Fibroblast of villous mesenchyme (primary cell): ENCODE measurements at regions not wholly inside any gene's neighbourhood (a gene's known extent, or its start where the extent isn't known, plus 50 kb on each side); places are given as distances from the start of the nearest gene placed in this dataset.
A peak's percentile ranks its signal among the peaks of the same experiment; 100 is the strongest.

Source experiments
- DNase-seq: peaks from one replicate; pipeline ENCODE4 v3.0.0-alpha.2; 2010; ENCODE audit warnings: low read depth
- H3K4me3 ChIP-seq: 2 replicates; pipeline ENCODE4 v1.5.1; 2011; ENCODE audit warnings: low read depth, mild to moderate bottlenecking, low read length
- TF ChIP-seq, protein P1 (sequence below): IDR thresholded peaks from 2 replicates; pipeline ENCODE4 v1.5.1; 2012; ENCODE audit warnings: low read depth, mild to moderate bottlenecking, low read length; ENCODE audit not compliant: insufficient read depth

DNA sequence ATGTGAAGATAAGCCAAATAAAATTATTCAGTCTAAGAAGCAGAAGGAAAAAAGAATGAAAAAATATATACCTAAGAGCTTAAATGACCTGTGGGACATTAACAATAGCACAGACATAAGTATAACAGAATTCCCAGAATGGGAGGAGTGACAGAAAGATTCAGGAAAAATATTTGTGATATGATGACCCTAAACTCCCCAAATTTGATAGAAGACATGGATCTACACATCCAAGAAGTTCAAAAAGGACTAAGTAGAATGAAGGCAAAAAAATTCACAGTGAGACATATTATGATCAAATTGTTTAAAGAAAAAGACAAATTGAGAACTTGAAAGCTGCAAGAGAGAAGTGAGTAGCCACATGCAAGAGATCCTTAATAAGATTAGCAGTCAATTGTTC lies 211.4 kb upstream of the OR4E1 start:
- no peak overlapping the region for H3K4me3 ChIP-seq
- no peak for DNase-seq
- TF ChIP-seq, protein P1, sequence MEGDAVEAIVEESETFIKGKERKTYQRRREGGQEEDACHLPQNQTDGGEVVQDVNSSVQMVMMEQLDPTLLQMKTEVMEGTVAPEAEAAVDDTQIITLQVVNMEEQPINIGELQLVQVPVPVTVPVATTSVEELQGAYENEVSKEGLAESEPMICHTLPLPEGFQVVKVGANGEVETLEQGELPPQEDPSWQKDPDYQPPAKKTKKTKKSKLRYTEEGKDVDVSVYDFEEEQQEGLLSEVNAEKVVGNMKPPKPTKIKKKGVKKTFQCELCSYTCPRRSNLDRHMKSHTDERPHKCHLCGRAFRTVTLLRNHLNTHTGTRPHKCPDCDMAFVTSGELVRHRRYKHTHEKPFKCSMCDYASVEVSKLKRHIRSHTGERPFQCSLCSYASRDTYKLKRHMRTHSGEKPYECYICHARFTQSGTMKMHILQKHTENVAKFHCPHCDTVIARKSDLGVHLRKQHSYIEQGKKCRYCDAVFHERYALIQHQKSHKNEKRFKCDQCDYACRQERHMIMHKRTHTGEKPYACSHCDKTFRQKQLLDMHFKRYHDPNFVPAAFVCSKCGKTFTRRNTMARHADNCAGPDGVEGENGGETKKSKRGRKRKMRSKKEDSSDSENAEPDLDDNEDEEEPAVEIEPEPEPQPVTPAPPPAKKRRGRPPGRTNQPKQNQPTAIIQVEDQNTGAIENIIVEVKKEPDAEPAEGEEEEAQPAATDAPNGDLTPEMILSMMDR: no peak

DNA sequence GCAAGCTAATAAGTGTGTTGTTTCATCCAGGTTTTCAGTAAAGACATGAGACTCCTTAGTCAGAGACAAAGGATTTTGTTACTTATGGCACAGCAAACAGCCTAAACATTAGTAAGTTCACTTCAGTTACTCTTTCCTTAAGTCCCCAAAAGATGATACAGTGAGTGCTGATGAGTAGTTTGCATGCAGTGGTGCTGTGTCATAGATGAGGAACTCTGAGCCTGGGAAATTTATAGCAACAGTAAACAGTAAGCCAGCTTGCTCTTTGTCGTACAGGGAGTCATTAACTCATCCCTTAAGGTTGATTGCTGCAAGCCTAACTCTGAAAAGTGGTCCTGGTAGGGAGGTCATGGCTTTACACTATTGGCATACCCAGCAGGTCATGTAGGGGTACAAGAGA lies 208.6 kb upstream of the OR4E1 start:
- DNase-seq: no peak
- TF ChIP-seq, protein P1: no peak
- no peak overlapping the region for H3K4me3 ChIP-seq

DNA sequence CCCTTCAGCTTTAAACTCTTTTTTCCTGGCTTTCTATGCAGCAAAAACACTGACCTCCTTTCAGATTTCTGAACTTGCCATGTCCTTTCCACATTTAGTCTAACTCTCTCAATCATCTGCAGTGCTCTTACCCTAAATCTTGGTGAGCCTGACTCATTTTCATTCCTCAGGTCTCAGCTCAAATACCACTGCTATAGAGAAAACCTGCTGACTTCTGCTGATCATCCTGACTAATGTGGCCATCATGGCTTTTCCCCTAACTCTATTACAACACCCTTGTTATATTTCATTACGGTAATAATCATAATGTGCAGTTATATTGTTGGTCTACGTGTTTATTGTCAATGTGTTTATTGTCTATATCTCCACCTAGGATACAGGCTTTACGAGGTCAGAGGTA lies 207.3 kb upstream of the OR4E1 start:
- no peak overlapping the region for H3K4me3 ChIP-seq
- TF ChIP-seq, protein P1: no peak
- no peak for DNase-seq

DNA sequence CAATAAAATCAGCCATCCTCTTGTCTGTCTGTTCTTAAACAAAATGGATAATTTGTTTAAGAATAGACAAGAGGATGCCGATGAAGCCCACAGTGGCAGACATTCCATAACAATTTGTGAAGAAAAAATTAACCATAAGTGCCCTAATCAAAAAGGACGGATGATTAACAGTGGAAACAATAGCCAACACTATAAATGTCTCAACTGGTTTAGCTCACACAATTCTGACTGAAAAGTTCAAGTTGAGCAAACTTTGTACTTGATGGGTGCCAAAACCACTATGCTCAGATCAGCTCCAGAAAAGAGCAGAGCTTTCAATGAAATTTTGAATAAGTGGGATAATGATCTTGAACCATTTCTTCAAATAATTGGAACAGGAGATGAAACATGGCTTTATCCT lies 202.2 kb upstream of the OR4E1 start:
- DNase-seq: no peak
- H3K4me3 ChIP-seq: no peak overlapping the region
- TF ChIP-seq, protein P1: no peak

DNA sequence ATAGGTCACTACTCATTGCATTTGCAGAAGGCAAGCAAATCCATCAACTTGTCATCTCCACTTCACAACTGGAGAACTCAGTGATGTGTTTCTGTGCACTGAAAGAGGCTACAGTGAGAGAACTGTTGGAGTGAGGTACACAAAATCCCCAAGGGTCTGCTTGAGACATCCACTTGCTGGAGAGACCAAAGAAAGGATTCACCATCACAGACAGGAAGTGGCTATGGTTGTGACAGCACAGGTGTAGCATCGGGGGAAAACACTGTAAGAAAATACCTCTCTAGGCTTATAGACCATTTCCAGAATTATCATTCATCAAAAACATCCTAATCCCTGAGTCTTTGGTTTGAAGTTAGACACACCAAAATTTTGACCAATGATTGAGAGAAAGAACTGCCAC lies 201.3 kb upstream of the OR4E1 start:
- H3K4me3 ChIP-seq: no peak overlapping the region
- TF ChIP-seq, protein P1: no peak
- DNase-seq: no peak

DNA sequence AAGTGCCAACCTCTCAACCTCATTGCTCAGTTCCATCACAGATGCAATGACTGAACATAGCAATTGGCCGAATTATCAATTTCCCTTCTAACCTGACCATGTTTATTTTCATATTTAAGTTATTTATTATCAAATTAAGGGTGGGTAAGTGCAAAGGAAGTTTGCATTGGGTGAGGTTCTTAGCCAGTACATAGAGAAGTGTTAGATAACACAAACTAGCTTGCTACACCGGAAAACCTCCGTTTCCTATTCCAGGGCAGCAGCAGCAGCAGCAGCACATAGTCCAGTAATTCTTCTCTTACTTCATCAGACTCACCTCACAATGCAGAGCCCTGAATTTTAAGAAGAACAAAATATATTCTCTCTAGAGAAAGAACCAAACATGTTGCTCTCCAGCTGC lies 200.5 kb upstream of the OR4E1 start:
- no peak for DNase-seq
- TF ChIP-seq, protein P1: no peak
- H3K4me3 ChIP-seq: no peak overlapping the region

DNA sequence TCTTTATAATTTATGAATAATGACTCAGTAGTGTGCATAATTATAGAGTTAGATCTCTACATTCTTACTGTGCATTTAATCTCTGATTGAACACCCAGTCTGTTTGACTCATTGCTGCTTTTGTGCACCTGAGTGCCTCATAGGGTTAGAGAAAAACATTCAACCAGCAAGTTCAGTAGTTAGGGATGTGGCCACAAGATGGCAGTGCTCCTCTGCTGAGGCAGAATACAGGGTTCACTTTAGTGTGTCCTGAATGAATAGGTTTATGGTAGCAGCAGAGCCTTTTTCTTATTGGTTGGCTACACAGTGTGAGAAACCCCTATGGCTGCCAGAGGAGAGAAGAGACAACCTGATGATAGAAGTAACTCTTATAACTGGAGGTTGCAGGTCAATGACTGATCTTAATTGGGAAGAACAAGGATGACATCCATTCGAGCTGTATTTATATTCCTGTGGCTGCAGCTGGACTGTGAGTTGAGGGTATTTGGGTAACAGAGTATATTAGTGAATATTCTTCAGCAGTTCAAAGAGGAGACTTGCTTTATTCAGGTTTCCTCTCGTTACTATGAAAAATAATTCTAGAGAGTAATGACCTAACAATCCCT lies 194.9 kb upstream of the OR4E1 start:
- DNase-seq: peak; percentile 21
- TF ChIP-seq, protein P1: peak; percentile 69
- no peak overlapping the region for H3K4me3 ChIP-seq
